GM10266 (cell line): ENCODE measurements at regions not wholly inside any gene's neighbourhood (a gene's known extent, or its start where the extent isn't known, plus 50 kb on each side); places are given as distances from the start of the nearest gene placed in this dataset.

Source experiments
- DNase-seq: peaks from one replicate; pipeline ENCODE4 v3.0.0; 2012; ENCODE audit errors: extremely low spot score
- TF ChIP-seq, protein P1 (sequence below): IDR thresholded peaks from 2 replicates; pipeline ENCODE4 v1.5.1; 2012; ENCODE audit warnings: mild to moderate bottlenecking, low read depth; ENCODE audit not compliant: control insufficient read depth, insufficient read depth; ENCODE audit errors: missing control alignments

DNA sequence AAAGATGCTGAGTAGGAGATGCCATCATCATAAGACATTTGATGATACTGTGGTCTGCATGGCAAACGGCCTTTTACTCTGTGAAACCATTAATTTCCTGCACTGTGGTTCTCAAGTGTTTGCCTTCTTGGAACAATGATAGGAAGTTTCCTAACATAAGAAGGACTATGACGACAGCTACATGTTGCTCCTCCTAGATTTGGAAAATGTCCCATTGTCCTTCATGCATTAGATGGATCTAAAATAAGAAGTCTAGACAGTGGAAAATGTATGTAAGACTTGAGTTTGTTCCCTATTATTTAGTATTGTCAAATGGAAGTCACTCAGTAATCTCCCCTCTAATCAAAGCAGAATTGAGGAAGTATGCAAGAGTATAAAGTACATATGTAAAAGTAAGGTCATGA, 98.5 kb upstream of the TMEM170B start:
- TF ChIP-seq, protein P1, sequence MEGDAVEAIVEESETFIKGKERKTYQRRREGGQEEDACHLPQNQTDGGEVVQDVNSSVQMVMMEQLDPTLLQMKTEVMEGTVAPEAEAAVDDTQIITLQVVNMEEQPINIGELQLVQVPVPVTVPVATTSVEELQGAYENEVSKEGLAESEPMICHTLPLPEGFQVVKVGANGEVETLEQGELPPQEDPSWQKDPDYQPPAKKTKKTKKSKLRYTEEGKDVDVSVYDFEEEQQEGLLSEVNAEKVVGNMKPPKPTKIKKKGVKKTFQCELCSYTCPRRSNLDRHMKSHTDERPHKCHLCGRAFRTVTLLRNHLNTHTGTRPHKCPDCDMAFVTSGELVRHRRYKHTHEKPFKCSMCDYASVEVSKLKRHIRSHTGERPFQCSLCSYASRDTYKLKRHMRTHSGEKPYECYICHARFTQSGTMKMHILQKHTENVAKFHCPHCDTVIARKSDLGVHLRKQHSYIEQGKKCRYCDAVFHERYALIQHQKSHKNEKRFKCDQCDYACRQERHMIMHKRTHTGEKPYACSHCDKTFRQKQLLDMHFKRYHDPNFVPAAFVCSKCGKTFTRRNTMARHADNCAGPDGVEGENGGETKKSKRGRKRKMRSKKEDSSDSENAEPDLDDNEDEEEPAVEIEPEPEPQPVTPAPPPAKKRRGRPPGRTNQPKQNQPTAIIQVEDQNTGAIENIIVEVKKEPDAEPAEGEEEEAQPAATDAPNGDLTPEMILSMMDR, result no peak
- no peak for DNase-seq

DNA sequence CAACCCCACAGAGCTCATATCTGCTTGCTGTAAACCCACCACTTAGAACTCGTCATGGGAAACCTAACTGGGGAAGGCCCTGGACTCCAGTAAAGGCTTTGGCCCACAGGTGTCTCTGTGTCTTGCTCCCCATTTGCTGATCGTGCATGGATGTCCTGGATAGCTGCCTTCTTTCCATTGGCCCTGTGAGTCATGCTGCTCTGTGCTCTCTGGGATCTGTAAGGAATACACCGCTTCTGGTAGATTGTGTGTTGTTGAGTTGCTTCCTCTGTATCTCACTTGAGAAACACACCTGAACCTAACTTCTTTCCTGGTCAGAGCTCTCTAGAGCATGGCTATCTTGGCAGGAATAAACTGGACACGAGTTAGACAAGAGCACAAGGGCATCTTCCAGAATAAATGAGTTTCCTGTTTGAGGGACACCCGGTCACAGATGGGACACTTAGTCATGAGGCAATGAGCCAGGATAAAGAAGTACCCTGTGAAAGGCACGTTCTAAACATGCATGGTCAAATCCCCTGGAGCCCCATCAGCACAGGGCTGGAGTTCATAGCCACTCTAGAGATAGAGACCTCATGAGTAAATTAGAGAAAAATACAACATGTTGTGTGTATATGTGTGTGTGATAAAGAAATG, 99.6 kb upstream of the TMEM170B start:
- TF ChIP-seq, protein P1, result no peak
- DNase-seq, result no peak

DNA sequence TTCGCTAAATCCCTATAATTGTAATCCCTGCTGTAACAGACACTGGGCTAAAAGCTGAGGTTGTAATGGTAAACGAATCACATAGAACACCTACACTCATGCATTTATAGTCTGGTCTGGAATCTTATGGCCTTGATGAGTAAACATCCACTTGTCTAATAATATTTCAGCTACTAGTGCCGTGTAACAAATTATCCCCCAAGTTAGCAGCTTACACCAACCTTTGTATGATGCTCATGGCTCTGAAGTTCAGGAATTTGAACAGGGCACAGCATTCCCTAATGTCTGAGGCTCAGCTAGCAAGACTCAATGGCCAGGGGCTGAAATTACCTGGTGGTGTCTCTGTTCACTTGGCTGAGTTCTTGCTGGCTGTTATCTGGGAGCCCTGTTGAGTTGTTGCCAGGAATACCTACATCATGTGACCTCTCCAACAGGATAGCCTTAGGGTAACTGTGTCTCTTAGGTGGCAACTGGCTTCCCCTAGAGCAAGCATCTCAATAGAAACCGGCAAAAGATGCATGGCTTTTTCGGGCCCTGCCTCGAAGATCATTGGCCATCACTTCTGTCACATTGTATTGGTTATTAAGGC, 100.9 kb upstream of the TMEM170B start:
- TF ChIP-seq, protein P1, result no peak
- no peak for DNase-seq

DNA sequence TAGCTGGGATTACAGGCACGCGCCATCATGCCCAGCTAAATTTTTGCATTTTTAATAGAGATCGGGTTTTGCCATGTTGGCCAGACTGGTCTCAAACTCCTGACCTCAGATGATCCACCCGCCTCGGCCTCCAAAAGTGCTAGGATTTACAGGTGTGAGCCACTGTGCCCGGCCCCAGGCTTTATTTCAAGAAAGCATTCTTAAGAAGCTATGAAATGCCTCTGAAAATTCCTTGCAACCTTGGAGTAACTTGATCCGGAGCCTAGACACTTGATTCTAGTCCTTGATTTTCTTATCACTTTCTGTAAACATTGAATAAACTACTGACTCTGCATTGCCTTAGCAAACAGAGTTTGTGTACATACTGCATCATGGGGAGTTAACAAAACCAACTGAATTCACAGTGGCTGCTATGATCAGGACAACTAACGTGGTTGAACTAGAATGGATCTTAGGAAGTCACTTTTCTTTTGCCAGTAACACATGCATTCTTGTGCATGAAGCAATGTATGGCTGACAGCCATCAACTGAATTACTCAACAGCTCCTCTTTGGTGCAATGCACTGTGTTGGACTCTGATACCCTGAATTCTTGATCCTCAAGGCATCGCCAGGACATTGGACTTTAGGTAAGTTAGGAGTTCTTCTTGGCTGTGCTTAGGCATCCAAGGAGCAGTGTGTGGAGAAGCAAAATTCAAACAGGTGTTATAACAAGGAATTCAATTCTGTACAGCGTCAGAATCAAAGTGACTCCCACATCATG, 102.8 kb upstream of the TMEM170B start:
- DNase-seq, result no peak
- TF ChIP-seq, protein P1, result no peak

DNA sequence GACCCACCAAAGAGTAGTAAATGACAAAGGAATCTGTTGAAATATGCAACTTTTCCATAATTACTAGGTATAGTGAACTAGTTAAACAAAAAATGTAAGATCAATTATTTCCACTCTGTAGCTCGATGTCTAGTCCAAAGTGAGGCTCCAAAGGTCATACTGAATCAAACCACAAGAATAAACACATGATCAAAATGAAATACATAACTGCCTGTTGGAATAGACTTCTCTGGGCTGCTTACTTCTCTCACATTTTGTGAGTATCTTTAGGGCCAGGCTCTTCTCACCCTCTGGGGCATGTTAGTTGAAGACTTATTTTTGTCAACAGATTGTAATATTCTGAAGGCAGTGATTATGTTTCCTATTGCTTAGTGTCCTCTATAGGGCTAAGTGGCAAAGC, 103.7 kb upstream of the TMEM170B start:
- TF ChIP-seq, protein P1, result no peak
- no peak for DNase-seq

DNA sequence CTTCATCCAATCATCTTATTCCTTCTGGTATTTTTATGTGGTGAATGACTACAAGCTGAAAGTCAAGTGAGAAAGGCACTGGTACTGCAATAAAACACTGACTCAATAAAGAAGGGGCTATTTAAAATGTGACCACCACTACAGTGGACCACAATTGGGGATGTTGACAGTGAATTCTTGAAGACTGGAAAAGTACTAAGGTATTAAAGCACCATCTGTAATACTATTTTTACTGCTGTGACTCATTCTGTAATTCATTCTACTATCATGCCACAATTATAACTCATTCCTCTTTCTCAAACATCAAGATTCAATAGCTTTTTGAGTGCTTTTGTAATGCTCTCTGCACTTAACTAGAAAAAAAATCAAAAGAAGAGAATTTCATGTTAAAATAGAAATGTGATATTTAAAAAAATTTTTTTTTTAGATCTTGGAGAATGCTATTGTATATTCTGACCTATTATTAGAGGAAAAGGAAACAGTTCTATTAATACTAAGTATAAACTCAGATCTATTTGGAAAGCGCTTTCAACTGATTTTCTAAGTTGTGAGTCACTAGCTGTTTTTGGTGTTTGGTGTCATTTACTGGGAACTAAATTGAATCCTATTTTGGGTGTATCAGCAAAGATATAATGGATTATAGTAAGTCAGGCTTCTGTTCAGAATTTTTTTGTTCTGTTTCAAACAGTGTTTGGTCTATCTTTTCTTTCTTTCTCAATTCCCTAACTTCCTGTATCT, 104.7 kb upstream of the TMEM170B start:
- DNase-seq, result no peak
- TF ChIP-seq, protein P1, result no peak
